ENCODE measurements at regions not wholly inside any gene's neighbourhood (a gene's known extent, or its start where the extent isn't known, plus 50 kb on each side); places are given as distances from the start of the nearest gene placed in this dataset.
"Not testable (repeated sequence)": the region's sequence is repeated elsewhere in the genome, so short reads cannot be mapped to it uniquely, and the experiment has no call there.

DNA sequence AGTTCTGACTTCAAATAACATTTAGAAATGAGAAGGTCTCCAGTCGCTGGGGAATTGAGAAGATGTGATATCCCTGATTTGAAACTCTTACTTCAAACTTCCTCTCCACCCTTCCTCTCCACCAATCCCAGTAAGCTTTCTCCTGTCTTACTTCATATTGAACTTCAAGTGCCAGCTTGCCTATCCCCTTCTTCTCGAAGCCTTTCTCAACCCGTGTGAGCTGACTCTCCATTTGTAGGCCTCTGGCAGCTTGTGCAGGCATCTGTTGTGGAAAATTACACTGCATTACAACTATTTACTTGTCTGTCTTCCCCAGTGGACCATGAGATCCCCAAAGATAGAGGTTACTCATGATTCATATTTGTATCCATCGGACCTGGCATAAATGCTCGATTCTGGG is 280.8 kb upstream of the CDH5 start:
- DNase-seq = no peak

DNA sequence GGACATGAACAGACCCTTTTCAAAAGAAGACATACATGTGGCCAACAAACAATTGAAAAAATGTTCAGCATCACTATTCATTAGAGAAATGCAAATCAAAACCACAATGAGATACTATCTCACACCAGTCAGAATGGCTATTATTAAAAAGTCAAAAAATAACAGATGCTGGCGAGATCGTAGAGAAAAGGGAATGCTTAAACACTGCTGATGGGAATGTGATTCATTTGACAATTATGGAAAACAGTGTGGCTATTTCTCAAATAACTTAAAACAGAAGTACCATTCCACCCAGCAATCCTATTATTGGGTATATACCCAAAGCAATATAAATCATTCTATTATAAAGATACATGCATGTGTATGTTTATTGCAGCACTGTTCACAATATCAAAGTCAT is 281.8 kb upstream of the CDH5 start:
- not testable (repeated sequence) for DNase-seq

DNA sequence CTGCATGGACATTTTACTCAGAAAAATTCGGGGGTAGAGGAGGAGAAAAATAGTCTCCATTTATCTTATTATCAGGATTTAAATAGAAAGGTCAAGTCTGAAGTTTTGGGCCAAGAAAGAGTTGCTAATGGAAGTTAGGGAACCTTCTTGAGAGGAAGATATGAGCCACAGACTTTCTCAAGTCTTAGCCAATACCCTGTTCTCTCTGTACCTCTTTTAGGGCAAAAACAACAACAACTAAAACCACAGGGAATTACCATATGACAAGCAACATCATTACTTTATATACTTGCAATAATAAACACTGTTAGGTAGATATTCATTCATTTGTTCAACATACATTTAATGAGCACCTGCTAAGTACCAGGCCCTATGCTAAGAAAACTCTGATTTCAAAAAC is 282.2 kb upstream of the CDH5 start:
- no peak for DNase-seq

DNA sequence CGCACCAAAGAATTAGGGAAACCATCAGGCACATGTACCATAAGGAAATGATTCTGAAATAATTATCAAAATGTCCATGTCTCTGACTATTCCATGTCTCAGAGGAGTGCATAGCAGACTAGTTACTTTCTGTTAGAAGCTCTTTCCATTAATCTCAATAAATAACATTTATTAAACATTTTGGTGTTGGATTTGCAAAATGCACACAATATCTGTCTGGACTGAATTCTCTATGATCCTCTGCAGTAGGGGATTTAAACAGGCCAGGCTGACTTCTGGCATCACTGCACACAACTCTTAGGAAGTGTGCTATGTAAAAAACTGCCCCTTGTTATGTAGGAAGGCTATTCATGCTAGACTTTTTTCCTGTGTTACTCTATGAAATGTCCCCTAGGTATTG is 283.3 kb upstream of the CDH5 start:
- no peak for DNase-seq

DNA sequence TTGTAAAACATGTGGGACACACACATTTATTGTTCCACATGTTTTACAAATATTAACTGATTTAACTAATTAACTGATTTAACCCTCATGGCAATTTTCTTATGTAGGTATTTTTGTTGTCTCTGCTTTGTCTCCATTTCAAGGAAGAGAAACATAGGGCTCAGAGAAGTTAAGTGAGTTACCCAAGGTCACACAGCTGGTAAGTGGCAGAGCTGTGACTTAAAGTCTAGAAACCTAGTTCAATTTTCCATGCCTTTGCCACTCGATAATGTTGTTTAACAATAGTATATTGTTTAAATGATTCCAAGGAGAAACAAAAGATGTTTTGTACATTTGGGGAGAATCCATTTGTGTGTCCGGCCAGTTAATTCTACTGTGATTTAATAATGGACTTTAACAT is 284.1 kb upstream of the CDH5 start:
- DNase-seq = no peak

DNA sequence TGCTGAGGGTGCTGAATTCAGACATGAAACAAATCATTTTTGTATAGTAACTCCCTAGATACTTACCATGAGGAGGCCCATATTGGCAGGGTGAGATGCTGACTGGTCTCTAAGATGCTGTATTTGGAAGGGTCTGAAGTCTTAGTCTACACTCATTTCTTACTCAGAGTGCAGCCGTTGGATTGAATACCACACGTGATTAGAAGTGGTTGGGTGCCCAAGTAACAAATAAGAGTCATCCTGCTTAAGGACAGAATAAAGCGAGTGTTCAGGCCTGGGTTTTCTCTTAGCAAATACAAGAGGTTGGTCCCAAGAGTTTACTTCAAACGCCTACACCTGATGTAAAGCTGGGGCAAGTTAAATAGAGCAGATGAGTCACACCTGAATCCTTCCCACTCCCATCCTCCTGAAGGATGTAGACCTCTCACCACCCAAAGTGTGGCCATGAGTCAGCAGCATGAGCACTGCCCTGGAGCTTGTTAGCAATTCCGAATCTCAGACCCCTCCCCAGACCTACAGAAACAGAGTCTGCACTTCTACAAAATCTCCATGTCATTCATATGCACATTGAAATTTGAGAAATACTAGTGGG is 284.6 kb upstream of the CDH5 start:
- DNase-seq = no peak

DNA sequence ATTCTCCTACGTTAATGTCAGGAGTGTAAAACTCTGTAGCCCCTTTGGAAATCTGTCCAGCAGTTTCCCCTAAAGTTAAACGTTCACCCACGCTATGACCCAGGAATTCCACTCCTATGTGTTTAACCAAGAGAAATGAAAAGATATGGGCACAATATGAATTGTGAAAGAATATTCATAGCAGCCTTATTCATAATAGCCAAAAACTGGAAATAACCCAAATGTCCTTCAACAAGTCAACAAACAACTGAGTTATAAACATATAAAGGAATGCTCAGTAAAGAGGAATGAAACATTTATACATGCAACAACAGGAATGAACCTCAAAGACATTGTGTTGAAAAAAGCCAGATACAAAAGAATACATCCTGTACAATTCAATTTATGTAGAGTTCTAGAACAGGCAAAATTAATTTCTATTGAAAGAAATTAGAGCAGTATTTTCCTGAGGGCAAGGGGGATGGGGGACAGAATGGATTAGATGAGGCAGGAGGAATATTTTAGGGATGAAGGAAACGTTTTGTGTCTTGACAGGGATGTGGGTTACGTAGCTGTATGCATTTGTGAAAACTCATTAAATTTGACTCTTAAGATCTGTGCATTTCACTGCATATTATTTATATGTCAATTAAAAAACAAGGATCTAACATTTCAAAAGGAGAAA is 286.7 kb upstream of the CDH5 start:
- no peak for DNase-seq

DNA sequence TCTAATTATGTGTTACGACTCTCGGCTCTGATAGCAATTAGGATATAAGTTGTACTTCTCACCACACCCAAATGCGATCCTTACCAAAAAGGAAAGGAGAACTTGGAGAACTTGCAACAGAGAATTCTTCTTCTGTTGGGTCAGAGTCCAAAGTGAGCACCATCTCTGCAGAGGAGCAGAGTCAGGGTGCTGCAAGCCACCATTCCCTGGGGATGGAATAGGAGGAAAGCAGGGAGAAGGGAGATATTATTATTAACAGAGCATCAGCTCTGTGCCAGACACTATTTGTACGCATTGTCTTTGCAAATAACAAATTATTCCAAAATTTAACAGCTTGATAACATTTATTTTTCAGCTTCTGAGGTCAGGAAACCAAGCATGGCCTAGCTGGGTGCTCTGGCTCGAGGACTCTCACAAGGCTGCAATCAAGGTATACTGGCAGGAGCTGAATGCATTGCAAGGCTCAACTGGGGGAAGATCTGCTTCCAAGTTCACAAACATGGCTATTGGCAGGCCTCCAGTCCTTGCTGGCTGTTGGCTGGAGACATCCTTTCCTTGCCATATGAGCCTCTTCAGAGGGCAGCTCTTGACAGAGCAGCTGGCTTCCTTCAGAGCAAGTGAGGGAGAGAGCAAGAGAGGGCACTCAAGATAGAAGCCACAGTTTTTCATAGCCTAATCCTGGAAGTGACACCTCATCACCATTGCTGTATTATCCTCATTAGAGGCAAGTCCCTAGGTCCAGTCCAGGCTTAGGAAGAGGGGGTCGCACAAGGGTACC is 296.2 kb upstream of the CDH5 start:
- no peak for DNase-seq

DNA sequence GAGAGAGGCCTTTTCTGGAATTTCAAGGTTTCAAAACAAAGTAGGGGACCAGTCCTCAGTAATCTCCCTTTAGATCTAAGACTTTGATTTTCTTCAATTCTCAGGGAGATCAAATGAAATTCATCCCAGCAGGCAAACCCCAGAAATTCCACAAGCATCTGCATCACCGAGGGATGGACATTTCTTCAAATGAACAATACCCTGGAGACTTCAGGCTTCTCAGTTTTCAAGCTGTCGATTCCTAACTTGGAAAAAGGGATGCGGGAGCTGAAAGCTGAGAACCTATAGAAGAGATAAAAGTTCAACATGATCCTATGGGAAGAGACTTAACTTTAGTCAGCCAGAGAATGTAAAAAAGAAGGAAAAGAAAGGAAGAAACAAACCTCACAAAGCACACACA is 296.9 kb upstream of the CDH5 start:
- no peak for DNase-seq

DNA sequence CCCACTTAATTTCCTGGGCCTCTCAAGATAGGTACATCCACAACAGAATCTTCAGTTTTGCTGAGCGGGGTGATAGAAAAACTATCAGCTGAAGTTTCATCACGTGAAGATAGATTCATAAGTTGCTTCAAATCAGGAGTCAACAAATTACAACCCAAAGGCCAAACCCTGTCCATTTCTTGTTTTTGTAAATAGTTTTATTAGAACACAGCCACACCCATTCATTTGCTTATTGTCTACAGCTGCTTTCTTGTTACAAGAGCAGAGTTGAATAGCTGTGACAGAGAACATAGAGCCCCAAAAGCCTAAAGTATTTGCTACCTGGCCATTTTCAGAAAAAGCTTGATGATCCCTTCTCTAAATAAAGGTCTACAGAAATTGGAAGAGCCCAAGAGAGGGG is 300.1 kb upstream of the CDH5 start:
- no peak for DNase-seq

DNA sequence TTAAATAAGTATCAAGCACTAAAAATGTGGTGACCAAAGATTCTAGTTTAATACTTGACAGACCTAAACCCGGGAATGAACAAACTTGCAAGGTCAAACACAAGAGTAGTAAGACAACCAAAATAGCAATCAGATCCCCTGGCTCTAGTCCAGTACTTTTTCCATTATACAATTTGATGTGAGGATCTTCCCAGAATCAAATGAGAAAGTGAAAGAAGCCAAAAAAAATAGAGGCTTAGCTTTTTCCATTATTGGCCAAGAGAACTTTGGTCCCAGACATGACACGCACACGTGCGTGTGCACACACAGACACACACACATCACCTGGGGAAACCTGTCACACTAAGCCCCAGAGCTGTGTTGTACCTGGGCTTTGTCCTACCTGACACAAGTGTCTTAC is 300.6 kb upstream of the CDH5 start:
- DNase-seq = no peak

DNA sequence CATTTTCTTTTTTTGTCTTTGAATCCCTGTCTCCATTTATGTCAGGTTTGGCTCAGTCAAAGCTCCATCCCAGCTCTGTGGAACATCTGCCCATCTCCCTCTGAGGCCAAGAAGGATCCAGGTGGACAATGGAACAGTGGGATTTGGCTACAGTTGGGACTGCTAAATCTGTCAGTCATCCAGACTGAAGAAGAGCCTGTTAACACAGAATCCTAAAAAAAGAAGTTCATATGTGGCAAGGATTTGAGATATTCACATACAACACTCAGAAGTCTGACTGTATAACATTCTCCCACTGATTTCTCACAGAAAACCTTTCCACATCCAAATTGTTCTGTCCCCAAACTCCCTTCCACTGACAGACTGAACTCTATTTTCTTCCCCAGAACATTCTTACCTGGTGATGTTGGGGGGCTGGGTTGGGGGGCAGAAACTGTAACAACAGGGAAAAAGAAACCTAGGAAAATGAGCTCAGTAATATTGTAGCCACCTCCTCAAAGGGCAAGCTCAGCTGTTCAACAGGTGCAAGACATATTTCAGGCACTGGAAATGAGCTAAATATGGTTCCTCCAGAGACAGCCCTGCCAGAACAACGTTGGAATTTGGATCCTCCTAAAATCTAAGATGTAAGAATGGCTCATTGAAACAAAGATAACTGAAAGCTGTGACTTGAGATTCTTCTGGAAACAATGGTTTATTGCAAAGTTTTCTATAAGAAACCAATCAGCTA is 301.5 kb upstream of the CDH5 start:
- no peak for DNase-seq

DNA sequence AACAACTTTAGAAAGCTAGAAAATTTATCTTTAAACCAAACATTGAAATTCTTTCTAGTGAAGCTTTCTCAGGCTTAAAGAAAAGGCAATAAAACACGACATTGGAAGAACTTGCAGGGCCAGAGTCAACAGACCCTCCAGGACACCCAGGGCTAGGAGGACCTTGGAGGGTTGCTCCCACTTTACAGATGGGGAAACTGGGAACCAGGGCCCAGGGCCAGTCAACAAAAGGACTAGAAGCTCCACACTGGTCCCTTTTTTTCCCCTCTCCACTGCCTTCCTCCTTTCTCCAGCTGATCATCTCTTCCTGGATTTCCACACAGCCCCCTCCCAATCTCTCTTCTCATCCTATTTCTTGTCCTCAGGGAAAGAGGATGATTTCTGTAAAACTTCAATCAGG is 307.7 kb upstream of the CDH5 start:
- DNase-seq = no peak

DNA sequence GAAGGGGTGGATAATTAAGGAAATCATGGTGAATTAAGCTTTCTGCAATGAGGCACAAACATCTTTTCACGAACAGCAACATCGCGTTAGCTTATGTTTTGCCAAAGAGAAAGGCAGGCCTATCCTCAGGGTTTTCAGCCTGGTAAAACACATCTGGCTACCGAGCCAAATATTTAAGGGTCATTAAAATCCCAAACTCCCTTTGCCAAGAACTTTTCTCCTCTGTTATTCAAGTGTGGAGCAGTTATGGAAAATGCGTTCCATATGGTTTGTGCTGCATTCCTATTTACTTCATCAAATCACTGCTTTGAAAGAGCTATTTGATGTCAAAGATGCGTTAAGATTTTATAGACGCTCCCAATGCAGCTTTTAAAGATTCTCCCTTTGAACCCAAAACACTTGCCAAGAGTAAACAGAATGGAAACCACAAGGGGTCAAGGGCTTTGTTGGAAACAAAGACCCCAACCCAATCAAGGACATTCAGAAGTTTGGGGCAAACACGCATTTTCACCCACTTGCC is 308.3 kb upstream of the CDH5 start:
- no peak for DNase-seq

DNA sequence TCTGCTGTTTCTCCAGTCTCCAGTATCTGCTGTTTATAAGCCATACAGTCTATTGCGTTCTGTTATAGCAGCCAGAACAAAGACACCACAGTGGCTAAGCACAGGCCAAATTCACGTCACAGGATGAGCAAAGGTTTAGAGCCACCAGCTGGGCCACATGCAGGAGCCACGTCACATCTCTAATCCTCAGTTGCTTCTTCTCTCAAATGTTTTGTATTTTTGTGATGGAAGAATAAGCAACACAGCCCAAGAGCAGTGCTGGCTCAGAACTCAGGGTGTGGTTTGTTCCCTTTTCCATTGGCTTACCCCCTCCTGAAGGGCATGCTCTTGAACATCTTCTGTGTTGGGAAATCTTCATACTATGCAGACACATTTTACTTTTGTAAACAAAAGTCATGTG is 309.4 kb upstream of the CDH5 start:
- no peak for DNase-seq

DNA sequence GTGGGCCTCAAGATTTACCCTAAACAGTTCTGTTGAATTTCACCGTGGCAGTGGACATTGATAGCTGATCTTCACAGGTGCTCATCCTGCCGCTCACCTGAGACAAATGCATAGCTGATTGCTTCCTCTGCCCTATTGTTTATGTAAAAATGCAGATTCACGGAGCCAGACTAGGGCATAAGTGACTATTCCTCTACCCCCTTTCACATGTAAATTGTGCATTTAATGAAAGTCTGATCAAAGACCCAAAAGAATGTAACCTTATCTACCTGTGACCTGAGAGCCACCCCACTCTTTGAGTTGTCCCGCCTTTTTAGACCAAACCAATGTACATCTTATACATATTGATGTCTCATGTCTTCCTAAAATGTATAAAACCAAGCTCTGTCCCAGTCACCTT is 312.4 kb upstream of the CDH5 start:
- no peak for DNase-seq

DNA sequence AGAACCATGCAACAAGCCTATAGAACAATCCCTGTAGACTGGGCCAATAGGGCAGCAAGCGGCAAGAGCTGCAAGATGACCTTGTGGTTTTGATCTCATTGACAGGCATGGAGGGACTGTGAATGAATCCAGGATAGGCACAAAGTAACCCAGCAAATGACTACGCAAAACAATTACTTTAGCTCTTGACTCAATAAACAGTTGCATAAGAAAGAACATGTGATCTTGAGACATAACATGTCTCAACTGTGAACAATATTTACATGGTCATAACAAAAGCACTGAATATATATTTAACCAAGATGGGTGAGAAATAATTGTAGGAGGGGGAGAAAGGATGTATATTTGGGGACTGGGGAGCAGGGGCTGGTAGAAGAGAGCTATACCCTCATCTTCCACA is 313.7 kb upstream of the CDH5 start:
- no peak for DNase-seq

DNA sequence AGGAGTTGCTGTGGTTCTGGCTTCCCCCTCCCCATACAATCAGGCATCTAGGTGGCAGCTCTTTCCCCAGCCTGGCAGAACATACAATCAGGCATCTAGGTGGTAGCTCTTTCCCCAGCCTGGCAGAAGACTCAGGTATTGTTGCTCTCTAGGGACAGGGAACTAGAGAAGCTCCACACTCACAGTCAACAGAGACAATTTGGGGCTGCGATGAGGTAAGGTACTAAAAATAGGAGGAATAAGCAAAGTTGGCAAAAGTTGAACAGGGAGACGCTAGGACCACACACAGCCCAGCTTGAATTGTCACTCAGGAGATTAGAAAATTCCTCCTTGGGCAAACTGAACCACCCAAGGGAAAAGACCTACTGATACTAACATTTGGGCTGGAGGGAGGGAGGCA is 315.5 kb upstream of the CDH5 start:
- no peak for DNase-seq

DNA sequence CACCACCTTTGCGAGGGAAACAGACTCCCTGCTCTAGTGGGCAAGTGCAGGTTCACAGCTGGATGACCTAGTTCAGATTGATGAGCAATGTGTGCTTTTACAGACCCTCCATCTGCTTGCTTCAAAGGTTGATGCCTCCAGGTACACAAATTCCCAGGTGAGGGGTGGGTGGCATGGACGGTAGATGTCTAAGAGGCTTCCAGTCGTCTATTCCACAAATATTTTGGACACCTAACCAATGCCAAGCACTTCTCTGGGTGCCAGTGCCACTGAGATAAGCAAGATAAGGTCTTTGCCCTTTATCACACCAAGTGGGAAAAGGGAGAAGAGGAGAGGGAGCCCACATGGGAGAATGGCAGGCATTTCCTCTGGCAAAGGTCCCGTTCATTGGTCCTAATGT is 316.6 kb upstream of the CDH5 start:
- no peak for DNase-seq

DNA sequence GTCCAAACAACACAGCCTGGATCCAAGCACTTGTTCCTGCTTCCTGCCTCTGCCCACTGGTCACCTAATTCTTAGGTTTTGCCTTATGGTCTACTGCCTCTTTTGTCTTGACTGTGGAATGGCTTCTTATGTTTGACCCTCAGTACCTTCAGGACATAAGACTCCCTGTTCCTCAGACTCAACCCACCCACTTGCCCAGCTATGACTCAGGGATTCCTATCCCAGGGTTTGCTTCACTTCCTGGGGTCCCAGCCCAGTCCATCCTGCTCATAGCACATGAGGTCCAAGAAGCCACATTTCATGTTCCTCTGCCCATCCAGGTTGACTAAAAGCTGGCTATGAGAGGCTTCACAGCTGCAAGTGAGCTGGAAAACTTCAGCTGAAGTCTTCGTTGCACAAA is 320.9 kb upstream of the CDH5 start:
- DNase-seq = no peak

DNA sequence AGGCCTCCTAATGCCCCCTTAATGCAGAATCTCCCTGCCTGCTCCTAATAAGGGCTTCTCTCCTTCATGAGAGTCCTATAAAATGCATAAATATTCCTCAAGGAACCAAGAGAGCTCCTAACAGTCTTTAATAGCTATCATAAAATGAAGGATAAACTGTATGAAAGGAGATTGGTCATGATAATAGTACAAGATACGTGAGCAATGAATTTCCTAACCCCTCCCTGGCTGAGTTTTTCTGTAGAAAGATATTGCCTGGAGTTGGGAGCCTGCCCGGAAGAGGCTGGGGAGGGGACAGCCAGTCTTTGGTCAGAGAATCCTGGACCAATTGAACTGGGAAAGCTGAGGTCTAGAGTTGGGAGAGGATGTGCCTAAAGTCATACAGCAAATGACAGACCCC is 321.9 kb upstream of the CDH5 start:
- DNase-seq = no peak

DNA sequence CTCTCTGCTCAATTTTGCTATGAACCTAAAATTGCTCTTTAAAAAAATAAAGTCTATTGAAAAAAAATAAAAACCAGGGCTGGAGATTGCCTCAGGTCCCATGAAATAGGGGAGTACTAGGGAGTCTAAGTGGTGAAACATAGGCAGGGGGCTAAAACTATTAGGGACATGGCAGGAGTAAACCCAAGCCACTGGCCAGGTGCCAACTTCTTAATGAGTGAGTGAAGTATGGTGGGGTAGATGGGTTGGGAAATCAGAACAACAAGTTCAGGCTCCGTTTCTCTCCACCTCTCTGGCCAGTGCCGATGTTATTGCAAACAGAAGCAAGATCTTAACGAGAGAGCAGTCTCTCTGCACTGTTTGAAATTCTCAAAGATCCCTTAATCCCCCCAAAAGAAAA is 322.4 kb upstream of the CDH5 start:
- no peak for DNase-seq

DNA sequence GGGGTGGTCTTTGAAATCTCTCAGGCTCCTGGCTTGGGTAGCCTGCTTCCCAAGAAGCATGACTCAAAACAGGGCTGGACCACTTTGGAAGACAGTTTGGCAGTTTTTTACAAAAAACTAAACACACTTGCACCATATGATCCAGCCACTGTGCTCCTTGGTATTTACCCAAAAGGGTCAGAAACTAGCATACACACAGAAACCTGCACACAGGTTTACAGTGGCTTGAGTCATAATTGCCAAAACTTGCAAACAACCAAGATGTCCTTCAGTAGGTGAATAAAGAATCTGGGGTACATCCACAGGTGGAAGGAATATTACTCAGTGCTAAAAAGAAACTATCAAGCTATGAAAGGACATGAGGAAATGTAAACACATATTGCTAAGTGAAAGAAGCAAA is 323.2 kb upstream of the CDH5 start:
- no peak for DNase-seq

DNA sequence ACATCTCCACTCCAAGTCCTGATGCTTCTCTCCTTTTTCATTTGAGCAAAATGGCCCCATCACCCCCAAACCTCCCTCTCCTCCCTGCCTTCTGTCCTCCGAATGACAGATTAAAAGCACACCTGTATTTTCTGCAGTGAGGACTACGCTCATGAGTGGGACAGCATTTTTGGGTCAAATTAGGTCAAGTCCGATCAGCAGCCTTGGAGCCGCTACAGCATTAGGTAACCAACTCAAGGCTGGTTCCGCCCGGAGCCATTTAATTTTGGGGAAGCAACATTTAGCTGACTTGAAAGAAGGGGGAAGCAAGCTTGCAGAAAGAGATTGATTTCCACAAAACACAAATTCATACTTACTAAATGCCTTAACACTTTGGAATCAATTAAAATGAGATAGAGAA is 324.1 kb upstream of the CDH5 start:
- DNase-seq = no peak

Measured in T1000 (cell line).